Umbilical cord (tissue), 1 donor: ENCODE measurements at regions not wholly inside any gene's neighbourhood (a gene's known extent, or its start where the extent isn't known, plus 50 kb on each side); places are given as distances from the start of the nearest gene placed in this dataset.

ENCODE experiments used
- DNase-seq: peaks from one replicate; pipeline ENCODE4 v3.0.0-alpha.2; 2015; ENCODE audit warnings: low spot score

- no peak for DNase-seq
Observed at GRCh38 chr18:30352551-30353168, 689.9 kb downstream of the DSC3 start.

GRCh38 chr18:30350263-30350662 is 692.3 kb downstream of the DSC3 start:
- DNase-seq = no peak

- no peak for DNase-seq
Observed at GRCh38 chr18:30343090-30343489, 699.5 kb downstream of the DSC3 start.

- no peak for DNase-seq
Observed at GRCh38 chr18:30342675-30343074, 699.9 kb downstream of the DSC3 start.

GRCh38 chr18:30334781-30335180 is 707.8 kb downstream of the DSC3 start:
- no peak for DNase-seq

GRCh38 chr18:30333310-30333709 is 709.2 kb downstream of the DSC3 start:
- DNase-seq = no peak

- no peak for DNase-seq
Observed at GRCh38 chr18:30328839-30329238, 713.7 kb downstream of the DSC3 start.

GRCh38 chr18:30302181-30302580 is 740.4 kb downstream of the DSC3 start:
- no peak for DNase-seq

- DNase-seq = no peak
Observed at GRCh38 chr18:30298769-30299168, 743.8 kb downstream of the DSC3 start.

- DNase-seq = no peak
Observed at GRCh38 chr18:30288662-30289414, 753.7 kb downstream of the DSC3 start.

- DNase-seq = peak; percentile 63
Observed at GRCh38 chr18:30280861-30281470, 761.6 kb downstream of the DSC3 start.

GRCh38 chr18:30280186-30280585 is 762.4 kb downstream of the DSC3 start:
- DNase-seq = no peak

GRCh38 chr18:30277676-30278075 is 764.9 kb downstream of the DSC3 start:
- no peak for DNase-seq

GRCh38 chr18:30271716-30272115 is 770.8 kb downstream of the DSC3 start:
- no peak for DNase-seq

- DNase-seq = no peak
Observed at GRCh38 chr18:30265190-30265589, 777.4 kb downstream of the DSC3 start.

- no peak for DNase-seq
Observed at GRCh38 chr18:30254331-30254730, 788.2 kb downstream of the DSC3 start.

- no peak for DNase-seq
Observed at GRCh38 chr18:30248056-30248455, 794.5 kb downstream of the DSC3 start.

GRCh38 chr18:30245766-30246455 is 796.6 kb downstream of the DSC3 start:
- peak; percentile 5 for DNase-seq

GRCh38 chr18:30234755-30235154 is 807.8 kb downstream of the DSC3 start:
- no peak for DNase-seq

GRCh38 chr18:30211112-30211511 is 831.4 kb downstream of the DSC3 start:
- DNase-seq = no peak

GRCh38 chr18:30208546-30208945 is 834.0 kb downstream of the DSC3 start:
- DNase-seq = no peak

GRCh38 chr18:30192216-30192615 is 850.3 kb downstream of the DSC3 start:
- no peak for DNase-seq
